Endodermal cell (in vitro differentiated cells): ENCODE measurements at regions not wholly inside any gene's neighbourhood (a gene's known extent, or its start where the extent isn't known, plus 50 kb on each side); places are given as distances from the start of the nearest gene placed in this dataset.

Source experiments
- DNase-seq: peaks from one replicate; pipeline ENCODE4 v3.0.0-alpha.2; 2017
- H3K27ac ChIP-seq: 2 replicates; pipeline ENCODE4 v1.5.1; 2013; ENCODE audit warnings: mild to moderate bottlenecking, low read depth, low read length, moderate library complexity
- H3K27me3 ChIP-seq: 2 replicates; pipeline ENCODE4 v1.6.1; 2013; ENCODE audit warnings: mild to moderate bottlenecking, low read length, moderate library complexity; ENCODE audit not compliant: insufficient read depth, control insufficient read depth, poor library complexity, severe bottlenecking
- H3K36me3 ChIP-seq: 2 replicates; pipeline ENCODE4 v1.7.0; 2013; ENCODE audit warnings: mild to moderate bottlenecking, low read length, moderate library complexity; ENCODE audit not compliant: control insufficient read depth, insufficient read depth
- H3K4me1 ChIP-seq: one replicate; pipeline ENCODE4 v1.7.0; 2013; ENCODE audit warnings: low read length; ENCODE audit not compliant: control insufficient read depth, insufficient read depth
- H3K4me3 ChIP-seq: 2 replicates; pipeline ENCODE4 v1.5.1; 2013; ENCODE audit warnings: mild to moderate bottlenecking, low read length, moderate library complexity
- H3K9ac ChIP-seq: 2 replicates; pipeline ENCODE4 v1.6.1; 2013; ENCODE audit warnings: mild to moderate bottlenecking, low read length, moderate library complexity; ENCODE audit not compliant: poor library complexity, severe bottlenecking; ENCODE audit errors: extremely low read depth
- H3K9me3 ChIP-seq: 2 replicates; pipeline ENCODE4 v1.6.1; 2013; ENCODE audit warnings: mild to moderate bottlenecking, low read length, moderate library complexity; ENCODE audit not compliant: control insufficient read depth
- H3K27ac Mint-ChIP-seq: 2 replicates; pipeline ENCODE4 v1.8.0; 2020; ENCODE audit warnings: mixed read lengths
- H3K27me3 Mint-ChIP-seq: 2 replicates; pipeline ENCODE4 v1.8.0; 2021; ENCODE audit warnings: mild to moderate bottlenecking, mixed read lengths; ENCODE audit not compliant: insufficient read depth
- H3K36me3 Mint-ChIP-seq: 2 replicates; pipeline ENCODE4 v1.8.0; 2020; ENCODE audit warnings: low read depth, mixed read lengths
- H3K4me1 Mint-ChIP-seq: 2 replicates; pipeline ENCODE4 v1.8.0; 2020; ENCODE audit warnings: mixed read lengths
- H3K4me3 Mint-ChIP-seq: 2 replicates; pipeline ENCODE4 v1.8.0; 2020; ENCODE audit warnings: mild to moderate bottlenecking, moderate library complexity, mixed read lengths
- H3K9me3 Mint-ChIP-seq: 2 replicates; pipeline ENCODE4 v1.8.0; 2020; ENCODE audit warnings: mild to moderate bottlenecking, mixed read lengths
- CTCF ChIP-seq: fragments of 200-600 bp; sonication (generic); conservative IDR thresholded peaks from 2 replicates; pipeline ENCODE4 v1.5.0; 2021; ENCODE audit warnings: antibody characterized with exemption, mild to moderate bottlenecking
- WGBS, 2 experiments: methylation state at CpG; one replicate each; pipeline versions ENCODE4 v1.1.5 to v1.1.7; 2013; ENCODE audit warnings: missing lambda C conversion rate in 2 of 2, mixed read lengths in 1 of 2; ENCODE audit not compliant: insufficient coverage in 1 of 2, insufficient read length in 1 of 2; 5-methylcytosine and 5-hydroxymethylcytosine counted together

- no peak overlapping the region for H3K9ac ChIP-seq
- Mint-ChIP-seq H3K4me3 (no peak overlapping the region), H3K36me3 (no peaks in the 10 kb centered on the region), H3K4me1 (peaks cover 7% of the 10 kb centered on the region), H3K27ac (no peak overlapping the region), H3K9me3 (no peaks in the 10 kb centered on the region), H3K27me3 (no peaks in the 10 kb centered on the region)
- H3K36me3 ChIP-seq = no peaks in the 10 kb centered on the region
- H3K4me3 ChIP-seq = no peak overlapping the region
- H3K4me1 ChIP-seq = no peaks in the 10 kb centered on the region
- no peak for DNase-seq
- no peaks in the 10 kb centered on the region for H3K27me3 ChIP-seq
- H3K9me3 ChIP-seq = no peaks in the 10 kb centered on the region
- no peak overlapping the region for H3K27ac ChIP-seq
- TF ChIP-seq CTCF = no peak
Measured at GRCh38 chr6:156511570-156511969, 265.6 kb upstream of the ARID1B start.

GRCh38 chr6:156511051-156511450, 266.1 kb upstream of the ARID1B start:
- Histone ChIP-seq H3K27me3 (no peaks in the 10 kb centered on the region), H3K4me1 (no peaks in the 10 kb centered on the region), H3K4me3 (no peak overlapping the region), H3K9ac (no peak overlapping the region), H3K36me3 (no peaks in the 10 kb centered on the region), H3K27ac (no peak overlapping the region), H3K9me3 (no peaks in the 10 kb centered on the region)
- TF ChIP-seq CTCF = no peak
- Mint-ChIP-seq H3K9me3 (no peaks in the 10 kb centered on the region), H3K4me3 (no peak overlapping the region), H3K27ac (no peak overlapping the region), H3K4me1 (peaks cover 7% of the 10 kb centered on the region), H3K36me3 (no peaks in the 10 kb centered on the region), H3K27me3 (no peaks in the 10 kb centered on the region)
- whole genome bisulfite sequencing, 2 experiments = 83 to 89% methylated on average over 5 of the region's 5 CpGs
- DNase-seq = no peak

- 100% methylated on average over 2 of the region's 2 CpGs; no CpG with 5 or more reads in 1 of the 2 experiments for WGBS, 2 experiments
- no peak overlapping the region for H3K27ac ChIP-seq
- no peaks in the 10 kb centered on the region for H3K9me3 ChIP-seq
- no peaks in the 10 kb centered on the region for H3K9me3 Mint-ChIP-seq
- no peaks in the 10 kb centered on the region for H3K36me3 Mint-ChIP-seq
- no peaks in the 10 kb centered on the region for H3K27me3 ChIP-seq
- no peak overlapping the region for H3K4me3 Mint-ChIP-seq
- no peak for TF ChIP-seq CTCF
- H3K4me3 ChIP-seq = no peak overlapping the region
- no peaks in the 10 kb centered on the region for H3K36me3 ChIP-seq
- H3K4me1 ChIP-seq = no peaks in the 10 kb centered on the region
- peaks cover 7% of the 10 kb centered on the region for H3K4me1 Mint-ChIP-seq
- H3K27me3 Mint-ChIP-seq = no peaks in the 10 kb centered on the region
- no peak for DNase-seq
- no peak overlapping the region for H3K9ac ChIP-seq
- no peak overlapping the region for H3K27ac Mint-ChIP-seq
Measured at GRCh38 chr6:156510242-156510641, 266.9 kb upstream of the ARID1B start.
